ENCODE measurements at regions not wholly inside any gene's neighbourhood (a gene's known extent, or its start where the extent isn't known, plus 50 kb on each side); places are given as distances from the start of the nearest gene placed in this dataset.

- H3K27me3 ChIP-seq (replicated peaks in 1 of 4; ENCODE audit: control insufficient read depth in 3 of 4, extremely low read depth in 1 of 4, insufficient read depth in 3 of 4, low read length in 3 of 4), result no peaks in the 10 kb centered on the region
- H3K14ac ChIP-seq (ENCODE audit: insufficient read length), result no peak overlapping the region
- no peak for FAIRE-seq
- H3K36me3 ChIP-seq (ENCODE audit: control insufficient read depth in 2 of 4, insufficient read depth in 4 of 4, low read length in 3 of 4), result no peaks in the 10 kb centered on the region
- H3K9ac ChIP-seq (replicated peaks in 1 of 4; ENCODE audit: extremely low read depth in 1 of 4, low read depth in 3 of 4, low read length in 3 of 4), result no peak overlapping the region
- H2BK5ac ChIP-seq (ENCODE audit: low read depth, low read length), result no peak overlapping the region
- no peak overlapping the region for H2BK15ac ChIP-seq (ENCODE audit: low read length)
- no peaks in the 10 kb centered on the region for H4K20me1 ChIP-seq (replicated peaks in 1 of 2; ENCODE audit: control insufficient read depth in 1 of 2, insufficient read depth in 2 of 2, low read length in 2 of 2)
- H3K56ac ChIP-seq (replicated peaks; ENCODE audit: insufficient read length, low read depth, low read length), result no peak overlapping the region
- H3K4me3 ChIP-seq (ENCODE audit: extremely low read depth in 1 of 4, insufficient read depth in 2 of 4, low read depth in 3 of 4, low read length in 4 of 4), result no peak overlapping the region
- H3K18ac ChIP-seq (ENCODE audit: extremely low read depth, low read length), result no peak overlapping the region
- TF ChIP-seq CTCF (IDR thresholded peaks at IDR 0.05; ENCODE audit: control extremely low read depth in 1 of 3, insufficient read depth in 1 of 3, low read depth in 1 of 3, low read length in 3 of 3), result no peak
- no peak for TF ChIP-seq JUND (IDR thresholded peaks at IDR 0.05; ENCODE audit: low read length)
- no peak for TF ChIP-seq PHF8 (conservative IDR thresholded peaks at IDR 0.05; ENCODE audit: low read depth, low read length)
- TF ChIP-seq CHD1 (IDR thresholded peaks at IDR 0.05; ENCODE audit: low read depth, low read length), result no peak
- no peak for TF ChIP-seq RBBP5 (IDR thresholded peaks at IDR 0.05; ENCODE audit: borderline replicate concordance, low read depth, low read length)
- TF ChIP-seq USF2 (IDR thresholded peaks at IDR 0.05; ENCODE audit: low read length), result no peak
- TF ChIP-seq ASH2L (IDR thresholded peaks at IDR 0.05; ENCODE audit: low read length), result no peak
- TF ChIP-seq HDAC6 (IDR thresholded peaks at IDR 0.05; ENCODE audit: low read depth, low read length), result no peak
- TF ChIP-seq POU5F1 (IDR thresholded peaks at IDR 0.05; ENCODE audit: low read depth, low read length), result no peak
- TF ChIP-seq BCL11A (IDR thresholded peaks at IDR 0.05; ENCODE audit: low read depth in 2 of 2, low read length in 2 of 2), result no peak
- TF ChIP-seq SIRT6 (IDR thresholded peaks at IDR 0.05; ENCODE audit: low read length), result no peak
- no peak for TF ChIP-seq SP1 (IDR thresholded peaks at IDR 0.05; ENCODE audit: low read depth, low read length)
- H3K23me2 ChIP-seq (ENCODE audit: low read depth, low read length), result no peaks in the 10 kb centered on the region
- no peak overlapping the region for H4K8ac ChIP-seq (ENCODE audit: extremely low read depth, insufficient read depth, low read length)
- CTCF ChIA-PET (ENCODE audit: partially characterized antibody), result no interaction called here
- no peaks in the 10 kb centered on the region for H3K79me2 ChIP-seq (ENCODE audit: control insufficient read depth in 1 of 2, insufficient read depth in 2 of 2, low read length in 2 of 2)
- H3K27ac ChIP-seq (ENCODE audit: low read depth, low read length), result no peak overlapping the region
- no peak for DNase-seq (ENCODE audit: low read depth in 1 of 2, low spot score in 2 of 2)
- H4K5ac ChIP-seq (ENCODE audit: insufficient read length, low read depth, low read length), result no peak overlapping the region
- no peak overlapping the region for H2AK5ac ChIP-seq (ENCODE audit: low read depth, low read length)
- H2BK120ac ChIP-seq (replicated peaks; ENCODE audit: low read depth, low read length), result no peak overlapping the region
- no peak overlapping the region for H3K23ac ChIP-seq (ENCODE audit: insufficient read length)
- no peak overlapping the region for H2BK12ac ChIP-seq (ENCODE audit: low read depth, low read length)
- H3K4me1 ChIP-seq (replicated peaks in 1 of 4; ENCODE audit: control insufficient read depth in 3 of 4, insufficient read depth in 4 of 4, low read length in 3 of 4), result no peaks in the 10 kb centered on the region
- no peak overlapping the region for H3K4ac ChIP-seq (replicated peaks; ENCODE audit: insufficient read length, low read depth, low read length)
- H3K79me1 ChIP-seq (ENCODE audit: low read depth, low read length), result no peaks in the 10 kb centered on the region
- 94% methylated on average over 1 of the region's 1 CpG; no CpG with 5 or more reads in 1 of the 2 experiments for WGBS, 2 experiments (ENCODE audit: extremely low coverage in 1 of 2, insufficient coverage in 1 of 2, insufficient read length in 1 of 2, insufficient replicate concordance in 2 of 2, low coverage in 1 of 2, low lambda C conversion rate in 2 of 2, missing lambda C conversion rate in 1 of 2)
- H4K91ac ChIP-seq (replicated peaks; ENCODE audit: insufficient read length, low read length), result no peak overlapping the region
- no peak overlapping the region for H2AFZ ChIP-seq (ENCODE audit: low read length)
- POLR2A ChIA-PET (ENCODE audit: partially characterized antibody), result no interaction called here
- H3K9me3 ChIP-seq (ENCODE audit: insufficient read depth in 2 of 2, low read depth in 1 of 2, low read length in 1 of 2), result no peaks in the 10 kb centered on the region; a peak in 1 of 4 replicates
- H2BK20ac ChIP-seq (ENCODE audit: low read length), result no peak overlapping the region
- no peak overlapping the region for H3K4me2 ChIP-seq (ENCODE audit: insufficient read depth in 1 of 2, low read depth in 2 of 2, low read length in 2 of 2)
Measured at GRCh38 chr2:203647579-203647978, 58.9 kb upstream of the CD28 start.
